ENCODE measurements at regions not wholly inside any gene's neighbourhood (a gene's known extent, or its start where the extent isn't known, plus 50 kb on each side); places are given as distances from the start of the nearest gene placed in this dataset.

GRCh38 chr2:18124116-18124835, 245.8 kb downstream of the KCNS3 start:
- TF ChIP-seq POLR2A (IDR thresholded peaks at IDR 0.05; ENCODE audit: low read depth, low read length): no peak
- TF ChIP-seq CTCF (IDR thresholded peaks at IDR 0.05; ENCODE audit: extremely low read depth in 1 of 2, insufficient read depth in 1 of 2, low read depth in 1 of 2, low read length in 2 of 2): no peak
- no peak for TF ChIP-seq FOS (IDR thresholded peaks at IDR 0.05; ENCODE audit: borderline replicate concordance, insufficient read depth, low read length)
- TF ChIP-seq GATA2 (IDR thresholded peaks at IDR 0.05; ENCODE audit: insufficient read depth, insufficient read length, low read depth, low read length): no peak
- TF ChIP-seq POLR2AphosphoS5 (IDR thresholded peaks at IDR 0.05; ENCODE audit: insufficient read depth, low read depth, low read length): no peak
- TF ChIP-seq EZH2 (IDR thresholded peaks at IDR 0.05; ENCODE audit: borderline replicate concordance, low read depth, low read length, severe bottlenecking): no peak
- no peak for TF ChIP-seq JUN (IDR thresholded peaks at IDR 0.05; ENCODE audit: borderline replicate concordance, insufficient read depth, insufficient read length, low read depth)
- no peak for TF ChIP-seq MYC (IDR thresholded peaks at IDR 0.05; ENCODE audit: low read depth, low read length)
- TF ChIP-seq MAX (IDR thresholded peaks at IDR 0.05; ENCODE audit: insufficient read depth, insufficient read length): no peak

All from endothelial cell of umbilical vein (primary cell).